ENCODE measurements at regions not wholly inside any gene's neighbourhood (a gene's known extent, or its start where the extent isn't known, plus 50 kb on each side); places are given as distances from the start of the nearest gene placed in this dataset.

GRCh38 chr7:153529651-153530165 is 522.5 kb upstream of the DPP6 start:
- Histone ChIP-seq H3K79me1 (ENCODE audit: low read depth, low read length) (no peaks in the 10 kb centered on the region), H2BK12ac (ENCODE audit: low read length) (no peak overlapping the region), H3K36me3 (replicated peaks in 1 of 2; ENCODE audit: control insufficient read depth in 2 of 2, insufficient read depth in 2 of 2, low read length in 2 of 2) (no peaks in the 10 kb centered on the region), H3K23ac (ENCODE audit: low read depth, low read length, poor library complexity) (no peak overlapping the region), H2BK5ac (ENCODE audit: low read length) (no peak overlapping the region), H2BK120ac (ENCODE audit: low read depth, low read length) (no peak overlapping the region), H3K4ac (ENCODE audit: low read length) (no peak overlapping the region), H3K27ac (replicated peaks; ENCODE audit: low read length) (no peak overlapping the region), H3K4me3 (ENCODE audit: low read length in 2 of 2) (no peak overlapping the region), H3K4me1 (ENCODE audit: control insufficient read depth in 2 of 2, insufficient read depth in 1 of 2, low read depth in 1 of 2, low read length in 2 of 2) (peaks cover 0 to under 1% of the 10 kb centered on the region in 2 donors), H3K18ac (ENCODE audit: low read length) (no peak overlapping the region), H4K8ac (ENCODE audit: low read depth, low read length) (no peak overlapping the region), H3K9ac (ENCODE audit: low read depth, low read length, poor library complexity) (no peak overlapping the region), H3K27me3 (ENCODE audit: control insufficient read depth in 3 of 3, insufficient read depth in 3 of 3, low read depth in 1 of 3, low read length in 3 of 3) (no peaks in the 10 kb centered on the region), H2AFZ (ENCODE audit: low read length) (no peak overlapping the region), H3K9me3 (replicated peaks in 1 of 2; ENCODE audit: control insufficient read depth in 2 of 2, insufficient read depth in 1 of 2, low read depth in 1 of 2, low read length in 2 of 2) (peaks cover 0 to 2% of the 10 kb centered on the region in 2 donors), H3K4me2 (ENCODE audit: insufficient read depth, low read length, poor library complexity, severe bottlenecking) (no peak overlapping the region), H2AK5ac (ENCODE audit: low read depth, low read length) (no peak overlapping the region), H4K91ac (ENCODE audit: low read depth, low read length, poor library complexity) (no peak overlapping the region), H3K14ac (ENCODE audit: low read length) (no peak overlapping the region), H2BK15ac (ENCODE audit: low read length) (no peak overlapping the region)
- no peak for DNase-seq (ENCODE audit: low spot score)
- WGBS, 2 donors (ENCODE audit: extremely low coverage in 2 of 2, insufficient read length in 2 of 2, insufficient replicate concordance in 1 of 2), result no CpG with 5 or more reads among the region's 12 CpGs

GRCh38 chr7:153530441-153530840 is 521.8 kb upstream of the DPP6 start:
- Histone ChIP-seq H4K8ac (ENCODE audit: low read depth, low read length) (no peak overlapping the region), H3K18ac (ENCODE audit: low read length) (peak overlapping the region; percentile 57), H3K9ac (ENCODE audit: low read depth, low read length, poor library complexity) (no peak overlapping the region), H3K4me3 (ENCODE audit: low read length in 2 of 2) (no peak overlapping the region), H4K91ac (ENCODE audit: low read depth, low read length, poor library complexity) (no peak overlapping the region), H3K36me3 (replicated peaks in 1 of 2; ENCODE audit: control insufficient read depth in 2 of 2, insufficient read depth in 2 of 2, low read length in 2 of 2) (no peaks in the 10 kb centered on the region), H2BK5ac (ENCODE audit: low read length) (no peak overlapping the region), H3K23ac (ENCODE audit: low read depth, low read length, poor library complexity) (no peak overlapping the region), H3K9me3 (replicated peaks in 1 of 2; ENCODE audit: control insufficient read depth in 2 of 2, insufficient read depth in 1 of 2, low read depth in 1 of 2, low read length in 2 of 2) (peaks cover 0 to 2% of the 10 kb centered on the region in 2 donors), H3K4ac (ENCODE audit: low read length) (no peak overlapping the region), H2AFZ (ENCODE audit: low read length) (no peak overlapping the region), H3K79me1 (ENCODE audit: low read depth, low read length) (no peaks in the 10 kb centered on the region), H2AK5ac (ENCODE audit: low read depth, low read length) (peak overlapping the region; percentile 44), H2BK120ac (ENCODE audit: low read depth, low read length) (no peak overlapping the region), H3K4me2 (ENCODE audit: insufficient read depth, low read length, poor library complexity, severe bottlenecking) (no peak overlapping the region), H3K27me3 (ENCODE audit: control insufficient read depth in 3 of 3, insufficient read depth in 3 of 3, low read depth in 1 of 3, low read length in 3 of 3) (no peaks in the 10 kb centered on the region), H3K4me1 (ENCODE audit: control insufficient read depth in 2 of 2, insufficient read depth in 1 of 2, low read depth in 1 of 2, low read length in 2 of 2) (no peaks in the 10 kb centered on the region), H2BK15ac (ENCODE audit: low read length) (no peak overlapping the region), H2BK12ac (ENCODE audit: low read length) (no peak overlapping the region), H3K14ac (ENCODE audit: low read length) (peak overlapping the region; percentile 27), H3K27ac (replicated peaks; ENCODE audit: low read length) (no peak overlapping the region)
- WGBS, 2 donors (ENCODE audit: extremely low coverage in 2 of 2, insufficient read length in 2 of 2, insufficient replicate concordance in 1 of 2), result no CpG with 5 or more reads among the region's 9 CpGs
- DNase-seq (ENCODE audit: low spot score), result no peak

GRCh38 chr7:153532326-153532725 is 519.9 kb upstream of the DPP6 start:
- H3K36me3 ChIP-seq (replicated peaks in 1 of 2; ENCODE audit: control insufficient read depth in 2 of 2, insufficient read depth in 2 of 2, low read length in 2 of 2), result no peaks in the 10 kb centered on the region
- H3K4me1 ChIP-seq (ENCODE audit: control insufficient read depth in 2 of 2, insufficient read depth in 1 of 2, low read depth in 1 of 2, low read length in 2 of 2), result peaks cover 0 to 1% of the 10 kb centered on the region in 2 donors
- DNase-seq (ENCODE audit: low spot score), result no peak
- no peak overlapping the region for H3K14ac ChIP-seq (ENCODE audit: low read length)
- no CpG with 5 or more reads among the region's 2 CpGs for WGBS, 2 donors (ENCODE audit: extremely low coverage in 2 of 2, insufficient read length in 2 of 2, insufficient replicate concordance in 1 of 2)
- H3K4me3 ChIP-seq (ENCODE audit: low read length in 2 of 2), result no peak overlapping the region
- H3K9ac ChIP-seq (ENCODE audit: low read depth, low read length, poor library complexity), result no peak overlapping the region
- H3K79me1 ChIP-seq (ENCODE audit: low read depth, low read length), result no peaks in the 10 kb centered on the region
- H2BK12ac ChIP-seq (ENCODE audit: low read length), result no peak overlapping the region
- H3K4me2 ChIP-seq (ENCODE audit: insufficient read depth, low read length, poor library complexity, severe bottlenecking), result no peak overlapping the region
- H4K8ac ChIP-seq (ENCODE audit: low read depth, low read length), result no peak overlapping the region
- H2BK5ac ChIP-seq (ENCODE audit: low read length), result no peak overlapping the region
- no peak overlapping the region for H3K23ac ChIP-seq (ENCODE audit: low read depth, low read length, poor library complexity)
- no peak overlapping the region for H2BK15ac ChIP-seq (ENCODE audit: low read length)
- H3K9me3 ChIP-seq (replicated peaks in 1 of 2; ENCODE audit: control insufficient read depth in 2 of 2, insufficient read depth in 1 of 2, low read depth in 1 of 2, low read length in 2 of 2), result peaks cover 0 to 2% of the 10 kb centered on the region in 2 donors
- H4K91ac ChIP-seq (ENCODE audit: low read depth, low read length, poor library complexity), result no peak overlapping the region
- no peak overlapping the region for H2AFZ ChIP-seq (ENCODE audit: low read length)
- no peak overlapping the region for H2BK120ac ChIP-seq (ENCODE audit: low read depth, low read length)
- H2AK5ac ChIP-seq (ENCODE audit: low read depth, low read length), result no peak overlapping the region
- no peak overlapping the region for H3K4ac ChIP-seq (ENCODE audit: low read length)
- no peak overlapping the region for H3K18ac ChIP-seq (ENCODE audit: low read length)
- no peaks in the 10 kb centered on the region for H3K27me3 ChIP-seq (ENCODE audit: control insufficient read depth in 3 of 3, insufficient read depth in 3 of 3, low read depth in 1 of 3, low read length in 3 of 3)
- no peak overlapping the region for H3K27ac ChIP-seq (replicated peaks; ENCODE audit: low read length)

- Histone ChIP-seq H3K27me3 (ENCODE audit: control insufficient read depth in 3 of 3, insufficient read depth in 3 of 3, low read depth in 1 of 3, low read length in 3 of 3) (peaks cover 0 to under 1% (median 0%) of the 10 kb centered on the region in 3 experiments), H4K91ac (ENCODE audit: low read depth, low read length, poor library complexity) (no peak overlapping the region), H3K4ac (ENCODE audit: low read length) (no peak overlapping the region), H2AK5ac (ENCODE audit: low read depth, low read length) (no peak overlapping the region), H2BK120ac (ENCODE audit: low read depth, low read length) (no peak overlapping the region), H2BK15ac (ENCODE audit: low read length) (no peak overlapping the region), H3K4me1 (ENCODE audit: control insufficient read depth in 2 of 2, insufficient read depth in 1 of 2, low read depth in 1 of 2, low read length in 2 of 2) (peaks cover 0 to 3% of the 10 kb centered on the region in 2 donors), H3K27ac (replicated peaks; ENCODE audit: low read length) (no peak overlapping the region), H3K4me2 (ENCODE audit: insufficient read depth, low read length, poor library complexity, severe bottlenecking) (no peak overlapping the region), H2BK12ac (ENCODE audit: low read length) (no peak overlapping the region), H3K9me3 (replicated peaks in 1 of 2; ENCODE audit: control insufficient read depth in 2 of 2, insufficient read depth in 1 of 2, low read depth in 1 of 2, low read length in 2 of 2) (no peaks in the 10 kb centered on the region), H3K9ac (ENCODE audit: low read depth, low read length, poor library complexity) (no peak overlapping the region), H2AFZ (ENCODE audit: low read length) (peak overlapping the region; percentile 23), H3K4me3 (ENCODE audit: low read length in 2 of 2) (no peak overlapping the region), H2BK5ac (ENCODE audit: low read length) (no peak overlapping the region), H4K8ac (ENCODE audit: low read depth, low read length) (no peak overlapping the region), H3K14ac (ENCODE audit: low read length) (no peak overlapping the region), H3K79me1 (ENCODE audit: low read depth, low read length) (no peaks in the 10 kb centered on the region), H3K23ac (ENCODE audit: low read depth, low read length, poor library complexity) (no peak overlapping the region), H3K18ac (ENCODE audit: low read length) (no peak overlapping the region), H3K36me3 (replicated peaks in 1 of 2; ENCODE audit: control insufficient read depth in 2 of 2, insufficient read depth in 2 of 2, low read length in 2 of 2) (no peaks in the 10 kb centered on the region)
- no peak for DNase-seq (ENCODE audit: low spot score)
- WGBS, 2 donors (ENCODE audit: extremely low coverage in 2 of 2, insufficient read length in 2 of 2, insufficient replicate concordance in 1 of 2), result no CpG with 5 or more reads among the region's 8 CpGs
Observed at GRCh38 chr7:153537271-153537670, 514.9 kb upstream of the DPP6 start.

All from neuronal stem cell (in vitro differentiated cells).